ENCODE measurements at regions not wholly inside any gene's neighbourhood (a gene's known extent, or its start where the extent isn't known, plus 50 kb on each side); places are given as distances from the start of the nearest gene placed in this dataset.

DNA sequence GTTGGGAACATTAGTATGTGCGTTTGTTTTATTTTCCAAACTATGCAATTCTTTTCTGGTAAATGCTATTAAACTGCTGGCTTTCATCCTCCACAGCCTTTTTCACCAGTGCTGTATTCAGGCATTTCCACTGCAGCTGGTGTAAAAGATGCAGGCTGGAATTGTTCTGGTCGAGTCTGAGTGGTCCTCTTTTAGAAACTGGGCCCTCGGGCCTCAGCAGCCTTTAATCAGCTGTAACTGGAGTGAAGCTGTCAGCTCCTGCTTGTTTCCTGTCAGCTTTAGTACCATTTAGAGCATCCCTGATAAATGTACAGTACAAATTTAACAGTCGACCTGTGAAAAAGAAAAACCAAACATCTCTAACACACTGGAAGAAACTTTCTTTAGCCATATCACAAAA lies 979.6 kb downstream of the TFAP2A start:
- no peak for DNase-seq

DNA sequence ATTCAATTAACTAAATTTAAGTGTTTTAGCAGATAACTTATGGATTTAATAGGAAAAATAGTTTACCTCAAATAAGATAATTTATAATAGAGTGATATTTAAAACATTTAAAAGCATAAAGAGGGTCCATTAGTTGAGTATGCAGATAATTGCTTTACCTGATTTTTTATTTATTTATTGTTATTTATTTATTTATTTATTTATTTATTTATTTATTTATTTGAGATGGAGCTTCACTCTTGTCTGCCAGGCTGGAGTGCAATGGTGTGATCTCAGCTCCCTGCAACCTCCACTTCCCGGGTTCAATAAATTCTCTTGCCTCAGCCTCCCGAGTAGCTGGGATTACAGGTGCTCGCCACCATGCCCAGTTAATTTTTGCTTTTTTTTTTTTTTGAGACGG lies 982.9 kb downstream of the TFAP2A start:
- DNase-seq = no peak

DNA sequence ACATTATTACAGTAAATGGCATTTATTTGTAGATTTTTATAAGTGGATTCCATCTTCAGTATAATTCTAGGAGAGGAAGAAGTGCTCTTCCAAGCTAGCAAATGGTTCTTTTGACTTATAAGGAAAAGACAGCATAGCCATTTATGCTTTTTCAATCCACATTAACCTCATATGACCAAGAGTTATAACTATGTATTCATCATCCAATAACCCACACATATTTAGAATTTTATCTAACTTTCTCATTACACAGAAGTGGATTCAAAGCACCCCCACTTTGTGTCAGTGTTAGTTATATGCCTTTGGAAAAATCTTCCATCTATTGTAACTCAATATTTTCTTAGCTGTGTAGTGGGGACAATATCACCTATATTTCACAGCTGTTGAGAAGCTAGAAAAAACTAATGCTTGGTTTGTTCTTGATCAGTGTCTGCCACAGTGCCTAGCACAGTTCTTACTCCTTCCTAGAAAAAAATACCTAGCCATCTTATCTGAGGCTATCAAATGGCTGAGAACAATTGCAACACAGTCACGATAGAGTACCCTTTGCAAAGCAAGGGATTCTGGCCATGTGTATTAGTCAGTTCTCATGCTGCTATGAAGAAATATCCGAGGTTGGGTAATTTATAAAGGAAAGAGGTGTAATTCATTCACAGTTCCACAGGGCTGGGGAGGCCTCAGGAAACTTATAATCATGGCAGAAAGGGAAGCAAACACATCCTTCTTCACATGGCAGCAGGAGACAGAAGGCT lies 986.3 kb downstream of the TFAP2A start:
- no peak for DNase-seq

DNA sequence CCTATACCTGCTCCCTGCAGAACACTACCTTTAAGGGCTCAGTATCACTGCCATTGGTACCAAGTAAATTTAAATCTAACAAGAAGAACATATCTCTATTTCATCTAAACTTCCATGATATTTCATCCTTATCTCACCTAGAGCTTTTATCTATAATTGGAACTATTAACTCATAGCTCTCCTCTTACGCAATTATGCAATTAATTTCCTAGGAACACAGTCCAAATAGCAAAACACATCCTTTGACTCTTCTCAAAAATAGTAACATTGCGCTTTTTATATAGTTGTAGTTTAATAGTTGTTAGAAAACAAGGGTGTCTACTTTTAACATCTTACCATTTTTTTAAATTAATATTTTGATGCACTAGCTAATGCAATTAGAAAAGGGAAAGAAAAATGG lies 986.8 kb upstream of the SLC35B3 start:
- no peak for DNase-seq

DNA sequence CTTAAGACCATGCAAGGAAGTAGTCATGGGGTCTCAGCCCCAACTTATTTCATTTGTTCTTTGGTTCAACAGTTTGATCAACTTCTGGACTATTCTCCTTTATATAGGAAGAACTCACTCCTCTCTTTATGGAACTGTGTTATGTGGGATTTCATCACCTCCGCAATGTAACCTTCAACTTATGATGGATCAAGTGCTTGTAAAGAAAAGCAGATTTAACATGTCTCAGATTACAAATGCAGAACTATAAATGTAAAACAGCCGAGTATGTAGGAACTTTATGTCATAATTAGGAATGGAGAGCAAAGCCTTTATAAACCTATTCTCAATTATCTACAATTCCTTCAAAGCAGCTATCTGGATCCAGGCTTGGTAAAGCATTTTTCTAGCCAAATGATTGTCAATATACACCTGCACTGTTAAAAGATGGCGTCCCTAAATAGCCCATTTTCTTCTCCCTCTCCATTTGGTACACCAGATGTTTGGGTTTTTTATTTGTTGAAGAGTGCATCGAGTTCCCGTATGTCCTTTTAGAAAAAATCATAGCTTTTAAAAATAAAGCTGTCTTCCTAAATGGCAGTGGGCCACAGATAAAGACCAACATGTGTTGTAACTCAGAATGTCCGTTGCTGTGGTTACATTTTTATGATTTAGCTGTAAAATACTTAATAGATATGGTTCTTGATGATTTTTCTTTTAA lies 985.1 kb upstream of the SLC35B3 start:
- DNase-seq = no peak

DNA sequence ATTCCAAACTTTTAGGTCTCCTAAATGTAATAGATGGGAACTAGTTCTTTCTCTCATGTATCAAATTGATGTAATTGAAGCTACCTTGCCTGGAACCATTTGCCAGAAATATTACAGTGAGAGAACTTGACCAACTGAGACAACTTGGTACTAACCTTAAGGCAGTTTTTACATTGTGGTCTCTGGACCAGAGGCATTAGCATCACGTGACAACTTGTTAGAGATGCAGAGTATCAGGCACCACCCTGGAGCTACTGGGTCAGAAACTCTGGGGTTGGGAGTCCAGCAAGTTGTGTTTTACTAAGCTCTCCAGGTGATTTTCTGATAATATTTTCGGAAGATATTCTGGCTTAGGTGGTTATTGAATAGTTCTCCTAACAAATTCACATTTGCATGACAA lies 982.1 kb upstream of the SLC35B3 start:
- DNase-seq = no peak

DNA sequence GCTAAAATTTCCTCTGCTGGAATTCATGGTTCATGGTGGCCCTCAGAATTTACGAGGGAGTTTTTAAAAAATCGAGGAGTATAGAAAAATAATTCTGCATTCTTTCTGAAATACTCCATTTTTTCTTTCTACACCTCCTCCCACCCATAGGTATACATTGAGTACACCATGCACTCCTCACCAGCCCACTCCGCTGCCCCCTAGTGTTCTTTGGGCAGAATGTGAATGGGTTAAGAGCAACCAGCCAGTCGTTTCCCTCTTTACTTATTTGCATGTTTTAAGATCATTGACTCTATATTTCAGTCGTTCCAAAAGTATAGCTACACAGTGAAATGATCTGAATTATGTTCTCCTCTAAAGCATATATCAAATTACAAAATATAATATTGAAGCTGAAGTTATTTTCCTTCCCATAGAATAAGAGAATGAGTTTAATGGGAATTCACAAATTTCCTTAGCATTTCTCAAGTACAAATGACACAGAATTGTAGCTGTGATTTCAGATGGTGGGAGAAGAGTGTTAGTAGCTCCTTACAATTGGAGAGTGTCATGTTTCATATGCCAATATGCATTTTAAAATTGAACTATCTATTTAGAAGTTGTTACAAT lies 977.7 kb upstream of the SLC35B3 start:
- DNase-seq = no peak

DNA sequence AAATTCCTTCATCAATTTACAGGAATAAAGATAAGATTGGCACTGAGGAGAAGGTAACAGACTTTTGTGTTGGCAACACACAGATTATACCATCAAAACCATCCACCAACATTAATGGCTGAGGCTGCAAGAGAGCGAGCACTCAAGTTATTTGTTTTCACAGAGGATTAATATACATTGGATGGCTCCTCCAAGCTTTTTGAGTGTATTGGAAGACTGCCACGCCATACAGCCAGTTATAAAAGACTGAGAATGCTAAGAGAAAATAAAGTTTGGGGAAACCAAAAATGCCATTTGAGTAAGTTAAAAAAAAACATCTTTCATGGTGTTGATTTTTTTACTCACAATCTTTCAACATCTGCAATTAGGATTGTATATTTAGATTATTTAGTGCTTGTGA lies 973.8 kb upstream of the SLC35B3 start:
- DNase-seq = no peak

DNA sequence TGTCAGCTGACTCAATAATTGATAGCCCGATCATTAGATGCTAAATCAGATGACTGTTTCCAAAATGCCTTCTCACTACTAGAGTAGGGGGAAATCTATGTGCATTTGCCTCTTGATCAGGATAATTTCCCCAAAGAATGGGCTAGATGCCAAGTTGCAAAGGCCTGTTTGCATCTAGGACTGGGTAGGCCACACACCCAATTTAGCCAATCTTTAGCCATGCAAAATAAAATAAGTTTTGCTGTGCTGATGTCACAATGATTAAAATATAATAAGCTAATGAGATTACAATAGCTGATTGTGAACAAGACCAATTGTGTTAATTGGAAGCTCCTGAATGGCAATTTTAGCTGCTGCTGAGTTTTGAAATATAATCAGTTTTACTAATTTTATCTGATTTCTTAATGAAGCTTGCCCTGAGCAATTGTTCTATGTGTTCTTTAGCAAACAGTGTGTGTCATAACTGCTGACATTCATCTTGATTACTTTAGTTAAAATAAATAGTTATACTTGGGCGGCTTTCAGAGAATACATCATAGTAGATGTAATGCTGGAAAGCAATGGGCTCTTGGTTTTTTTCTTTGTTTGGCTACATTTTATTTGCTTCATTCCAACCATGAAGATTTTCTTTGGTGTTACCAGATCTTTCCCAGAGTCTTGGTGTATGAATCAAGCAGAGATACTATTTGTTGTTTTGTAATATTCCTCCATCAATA lies 973.2 kb upstream of the SLC35B3 start:
- DNase-seq = no peak

DNA sequence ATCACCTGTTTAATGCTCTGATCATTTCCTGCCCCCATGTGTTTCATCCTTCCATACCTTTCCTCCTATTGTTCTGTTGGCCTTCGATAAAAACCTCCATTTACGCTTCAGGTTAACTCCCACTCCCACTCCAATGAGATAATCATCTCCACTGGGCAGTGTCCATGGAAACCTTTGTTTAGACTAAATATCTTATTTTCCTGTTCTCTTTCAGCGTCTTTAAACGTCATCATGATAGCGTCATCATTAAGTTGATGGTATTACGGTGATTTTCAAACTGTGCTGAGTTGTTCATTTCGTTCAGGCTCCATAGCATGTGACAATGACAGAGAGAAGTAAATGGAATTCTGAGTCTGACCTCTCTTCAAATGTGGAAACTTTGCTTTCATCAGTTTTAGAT lies 970.5 kb upstream of the SLC35B3 start:
- DNase-seq = no peak

DNA sequence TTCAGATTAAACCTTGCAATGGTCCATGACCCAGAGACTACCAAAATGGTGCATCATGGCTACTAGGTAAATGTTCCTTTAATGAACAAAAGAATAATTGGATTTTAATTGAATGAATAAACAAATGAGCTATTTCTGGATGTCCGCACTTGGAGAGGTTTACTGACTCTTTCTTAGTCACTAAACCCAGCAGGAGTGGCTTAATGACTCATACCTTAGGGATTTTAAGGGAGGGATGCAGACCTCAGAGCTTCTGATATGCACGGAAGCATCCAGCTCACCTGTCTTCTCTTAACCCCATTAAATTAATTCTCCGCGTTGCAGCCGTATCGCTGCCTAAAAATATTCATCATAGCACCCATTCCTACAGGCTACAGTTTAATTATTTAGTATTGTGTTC lies 970.0 kb upstream of the SLC35B3 start:
- DNase-seq = no peak

DNA sequence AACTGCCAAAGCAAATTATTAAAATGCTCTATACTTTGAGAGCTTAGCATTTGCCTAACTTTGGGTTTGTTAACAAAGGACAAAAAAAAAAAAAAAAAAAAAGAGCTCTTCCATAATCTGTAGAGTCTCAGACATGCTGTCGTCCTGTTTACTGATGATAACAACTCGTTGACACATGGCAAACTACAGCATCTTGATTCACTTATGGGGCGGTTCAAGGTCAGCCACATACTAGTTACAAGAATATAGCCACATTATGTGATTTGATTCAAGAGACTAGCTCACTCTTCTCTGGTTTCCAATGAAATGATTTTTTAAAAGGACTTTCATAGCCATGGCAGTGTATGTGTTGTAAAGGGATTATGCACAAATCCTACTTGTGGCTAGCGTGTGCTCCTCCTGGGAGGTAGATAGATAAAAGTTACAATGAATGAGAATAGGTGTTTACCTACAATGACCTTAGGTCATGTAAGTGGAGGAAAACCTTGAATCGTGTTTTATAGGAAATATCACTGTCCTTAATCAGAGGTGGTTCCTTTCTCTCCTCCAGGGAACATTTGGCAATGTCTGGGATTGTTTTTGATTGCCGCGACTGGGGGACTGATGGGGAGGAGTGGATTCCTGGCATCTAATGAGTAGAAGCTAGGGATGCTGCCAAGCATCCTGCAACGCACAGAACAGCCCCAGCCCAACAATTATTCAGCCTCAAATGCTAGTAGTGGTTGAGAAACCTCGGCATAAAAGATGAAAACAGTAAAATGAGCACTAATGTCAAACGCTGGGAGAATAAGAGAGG lies 969.2 kb upstream of the SLC35B3 start:
- DNase-seq = no peak

DNA sequence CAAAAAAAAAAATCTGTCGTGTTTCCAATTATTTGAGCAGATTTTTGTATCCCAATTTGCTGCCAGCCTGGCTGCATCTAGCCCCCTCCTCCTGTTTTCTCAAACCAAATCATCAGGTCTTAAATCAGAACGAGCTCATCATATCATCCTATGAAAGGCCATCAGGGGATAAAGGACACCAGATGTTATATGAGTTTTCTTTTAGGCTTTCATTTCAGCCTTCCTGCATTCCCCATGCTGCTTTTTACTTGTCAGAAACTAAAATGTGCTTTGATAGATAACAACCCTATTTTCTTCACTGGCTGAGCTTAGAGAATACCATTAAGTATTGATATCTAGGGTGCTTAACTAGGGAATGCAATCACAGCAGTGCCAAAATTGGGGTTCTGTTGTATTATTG lies 968.4 kb upstream of the SLC35B3 start:
- DNase-seq = no peak

DNA sequence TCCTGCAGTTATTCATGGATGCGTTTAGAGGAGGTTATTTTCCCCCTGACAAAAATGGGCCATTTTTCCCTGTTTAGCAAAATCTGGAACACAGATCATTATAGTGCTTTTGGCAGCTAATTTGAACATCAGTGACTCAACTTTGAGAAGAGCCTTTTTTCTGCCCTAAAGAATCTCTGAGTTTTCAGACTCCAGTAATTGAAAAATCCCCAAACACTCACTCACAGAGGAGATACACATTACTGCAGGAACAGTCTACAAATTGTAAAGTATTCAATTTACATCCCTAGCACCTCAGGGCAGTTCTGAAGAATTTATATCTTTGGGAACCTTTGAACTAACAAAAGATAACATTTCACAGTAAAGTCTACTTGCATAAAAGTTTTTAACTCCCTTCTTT lies 966.6 kb upstream of the SLC35B3 start:
- no peak for DNase-seq

DNA sequence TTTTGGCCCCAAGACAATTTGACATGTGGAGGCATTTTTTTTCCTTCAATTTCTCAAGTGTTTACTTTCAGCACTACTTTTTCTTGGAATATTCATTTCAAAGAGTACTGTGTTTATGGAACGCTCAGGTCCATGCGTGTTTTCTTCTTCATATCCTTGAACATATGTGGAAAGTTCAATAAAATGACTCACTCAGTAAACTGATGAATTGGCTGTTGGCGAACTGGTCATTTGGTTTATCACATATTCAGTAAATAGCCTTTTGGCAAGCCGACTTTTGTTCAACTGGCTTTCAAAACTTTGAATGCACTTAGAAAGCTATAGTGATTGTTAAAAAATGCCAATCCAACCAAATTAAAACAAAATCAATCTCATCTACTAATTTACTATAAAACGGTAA lies 964.6 kb upstream of the SLC35B3 start:
- DNase-seq = no peak

DNA sequence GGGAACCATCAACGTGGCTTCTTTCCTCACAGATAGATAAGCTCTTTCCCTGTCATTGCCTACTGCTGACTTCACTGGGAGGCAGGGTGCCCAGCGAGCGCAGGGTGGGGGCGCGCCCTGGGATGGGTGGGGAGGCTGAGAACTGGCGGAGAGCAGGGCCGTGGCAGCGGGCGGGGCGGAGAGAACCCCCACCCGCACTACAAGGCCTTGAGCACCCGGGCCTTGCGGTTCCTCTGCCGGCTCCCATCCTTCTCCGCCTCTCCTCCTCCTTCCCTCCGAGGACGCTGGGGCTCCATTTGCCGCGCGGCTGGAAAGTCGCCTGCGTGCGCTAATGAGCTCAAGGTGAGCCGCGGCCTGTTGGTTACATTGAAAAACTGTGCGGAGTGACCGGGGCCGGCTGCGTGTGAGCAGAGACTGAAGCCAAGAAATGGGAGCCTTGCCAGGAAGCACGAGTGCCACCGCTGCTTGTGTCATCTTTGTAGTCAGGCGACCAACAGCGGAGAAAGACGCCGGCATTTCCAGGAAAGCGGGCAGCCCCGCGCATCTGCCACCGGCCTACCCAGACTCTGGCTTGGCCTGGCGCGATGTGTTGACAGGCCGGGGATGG lies 963.5 kb upstream of the SLC35B3 start:
- no peak for DNase-seq

DNA sequence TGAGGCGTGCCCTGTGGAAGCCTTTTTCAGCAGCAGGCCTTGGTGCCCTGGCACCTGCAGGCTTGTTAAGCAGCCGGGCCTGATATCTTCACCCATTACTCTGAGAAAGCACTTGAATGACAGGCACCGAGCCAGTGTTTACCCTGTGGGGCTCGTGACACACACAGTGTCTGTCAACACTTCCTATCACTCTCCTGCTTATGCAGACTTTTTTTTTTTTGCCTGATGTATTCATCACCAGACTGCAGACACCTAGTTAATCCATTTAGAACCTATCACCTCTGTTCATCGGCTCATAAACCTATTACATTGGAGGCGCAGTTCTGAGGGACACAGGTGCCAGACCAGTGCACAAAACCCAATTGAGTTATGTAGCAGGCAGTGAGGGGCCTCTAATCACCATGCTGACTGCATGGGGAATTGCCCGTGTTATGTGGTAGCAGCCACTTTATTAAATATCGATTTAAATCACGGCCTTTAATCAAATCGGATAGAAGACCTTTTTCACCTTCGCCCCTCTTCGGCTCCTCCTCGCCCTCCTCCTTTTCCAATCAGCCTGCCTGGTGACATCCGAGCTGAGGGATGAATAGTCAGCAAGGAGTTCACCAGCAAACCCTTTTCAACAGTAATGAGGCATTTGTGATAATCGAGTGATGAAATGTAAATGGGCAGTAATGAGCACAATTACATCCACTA lies 962.9 kb upstream of the SLC35B3 start:
- DNase-seq = no peak

DNA sequence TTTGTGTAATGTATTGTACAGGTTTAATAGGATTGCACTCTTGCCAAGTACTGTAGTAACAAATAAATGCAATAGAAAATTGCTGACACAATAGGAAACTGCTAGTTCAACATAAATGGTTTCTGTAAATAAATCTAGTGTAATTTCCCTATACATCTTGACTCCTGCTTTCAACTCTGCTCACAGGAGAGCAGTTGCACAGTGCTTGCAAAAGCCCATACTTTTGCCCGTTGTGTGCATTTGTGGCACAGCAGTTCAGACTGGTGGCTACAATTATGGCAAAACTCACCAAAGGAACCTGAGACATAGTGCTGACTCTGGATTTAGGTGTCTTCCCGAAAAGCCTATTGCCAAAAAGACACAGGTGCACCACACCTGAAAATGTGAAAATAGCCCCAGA lies 953.3 kb upstream of the SLC35B3 start:
- DNase-seq = no peak

DNA sequence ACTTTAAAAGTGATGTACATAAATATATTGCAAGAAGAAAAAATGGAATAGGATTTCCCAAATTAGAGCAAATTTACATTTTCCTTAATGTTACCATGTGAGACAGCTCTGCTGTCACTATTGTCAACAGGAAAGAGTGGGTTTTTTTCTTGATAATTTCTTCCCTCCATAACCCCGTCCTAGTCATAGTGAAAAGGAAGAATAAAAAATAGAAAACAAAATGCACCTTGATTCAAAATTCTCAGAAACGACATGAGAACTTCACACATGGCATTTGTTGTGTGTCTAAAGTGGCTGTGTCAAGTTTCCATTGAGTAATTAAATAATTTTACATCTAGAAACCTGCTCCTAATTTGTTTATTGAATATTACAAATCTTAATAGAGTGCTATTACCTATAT lies 945.2 kb upstream of the SLC35B3 start:
- no peak for DNase-seq

DNA sequence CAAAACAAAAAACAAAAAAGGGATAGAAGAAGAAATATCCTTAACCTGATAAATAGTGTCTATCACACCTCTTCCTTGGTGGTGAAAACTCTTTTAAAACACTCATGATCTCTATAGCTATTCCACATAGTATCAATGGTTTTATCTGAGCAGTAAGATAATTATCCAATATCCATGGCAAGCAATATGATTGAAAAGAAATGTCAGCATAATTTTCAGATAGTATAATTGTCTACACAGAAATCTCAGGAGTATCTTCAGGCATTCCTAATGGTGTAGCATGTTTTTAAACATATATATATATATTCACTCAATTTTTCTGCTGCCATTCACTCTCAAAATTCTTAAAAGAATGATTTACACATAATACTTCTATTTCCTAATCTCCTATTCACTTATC lies 938.0 kb upstream of the SLC35B3 start:
- no peak for DNase-seq

DNA sequence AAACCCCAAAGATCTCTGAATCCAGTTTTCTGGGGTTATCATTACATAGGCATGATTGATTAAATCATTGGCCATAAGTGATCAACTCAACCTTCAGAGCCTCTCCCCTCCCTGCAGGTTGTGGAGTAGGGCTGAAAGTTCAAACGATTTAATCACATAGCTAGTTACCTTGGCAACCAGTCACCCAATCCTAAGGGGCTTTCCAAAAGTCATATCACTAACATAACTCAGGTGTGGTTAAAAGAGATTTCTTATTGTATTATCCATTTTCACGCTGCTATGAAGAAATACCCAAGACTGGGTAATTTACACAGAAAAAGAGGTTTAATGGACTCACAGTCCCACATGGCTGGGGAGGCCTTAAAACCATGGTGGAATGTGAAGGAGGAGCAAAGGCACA lies 935.1 kb upstream of the SLC35B3 start:
- DNase-seq = no peak

DNA sequence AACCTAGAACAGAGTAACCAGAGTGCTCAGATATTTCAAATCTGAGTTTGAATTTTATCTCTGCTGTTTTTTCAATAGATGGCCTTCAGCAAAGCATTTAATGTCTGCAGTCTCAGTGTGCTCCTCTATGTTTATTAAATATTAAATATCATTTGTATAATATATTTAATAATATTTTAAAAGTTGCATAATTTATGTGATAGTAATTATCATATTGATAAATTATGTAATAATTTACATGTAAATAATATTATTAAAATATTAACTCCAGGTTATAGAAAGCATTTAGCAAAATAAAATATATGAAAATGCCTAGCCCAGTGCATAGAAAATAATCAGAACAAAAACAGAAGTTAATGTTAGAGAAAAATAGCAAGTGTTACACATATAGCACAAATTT lies 930.0 kb upstream of the SLC35B3 start:
- no peak for DNase-seq
